Neural cell (in vitro differentiated cells): ENCODE measurements at regions not wholly inside any gene's neighbourhood (a gene's known extent, or its start where the extent isn't known, plus 50 kb on each side); places are given as distances from the start of the nearest gene placed in this dataset.

Experiments used
- H2AFZ ChIP-seq: fragments of 200-600, 300-800 bp; sonication (generic), shearing (Covaris generic); 2 replicates; pipeline ENCODE4 v1.6.0; 2014; ENCODE audit warnings: low read depth, mild to moderate bottlenecking, antibody characterized with exemption, low read length, moderate library complexity
- H3F3A ChIP-seq: fragments of 200-600 bp; shearing (Covaris generic); 2 replicates; pipeline ENCODE4 v1.6.1; 2016; ENCODE audit warnings: mild to moderate bottlenecking, moderate library complexity, mixed read lengths, antibody characterized with exemption, low read length; ENCODE audit not compliant: insufficient read depth, poor library complexity, severe bottlenecking
- H3K27ac ChIP-seq: fragments of 200-600, 300-800 bp; sonication (generic), shearing (Covaris generic); 2 replicates; pipeline ENCODE4 v1.5.1; 2014; ENCODE audit warnings: mild to moderate bottlenecking, low read length, moderate library complexity
- H3K27me3 ChIP-seq: fragments of 300-800, 200-600 bp; sonication (generic), shearing (Covaris generic); 2 replicates; pipeline ENCODE4 v1.6.0; 2014; ENCODE audit warnings: mild to moderate bottlenecking, low read depth, low read length, moderate library complexity; ENCODE audit not compliant: insufficient read depth
- H3K36me3 ChIP-seq: fragments of 300-800, 200-600 bp; sonication (generic), shearing (Covaris generic); 2 replicates; pipeline ENCODE4 v1.5.1; 2014; ENCODE audit warnings: mild to moderate bottlenecking, antibody characterized with exemption, low read length, moderate library complexity; ENCODE audit not compliant: insufficient read depth
- H3K4me2 ChIP-seq: fragments of 300-800, 200-600 bp; sonication (generic), shearing (Covaris generic); 2 replicates; pipeline ENCODE4 v1.6.0; 2014; ENCODE audit warnings: mild to moderate bottlenecking, low read length
- H3K4me3 ChIP-seq: fragments of 300-800, 200-600 bp; sonication (generic), shearing (Covaris generic); 2 replicates; pipeline ENCODE4 v1.5.1; 2014; ENCODE audit warnings: mild to moderate bottlenecking, low read length, moderate library complexity
- H3K79me2 ChIP-seq: fragments of 200-600 bp; shearing (Covaris generic); replicated peaks from 2 replicates; pipeline ENCODE4 v1.6.0; 2014; ENCODE audit warnings: mild to moderate bottlenecking, low read length, moderate library complexity; ENCODE audit not compliant: insufficient read depth
- H3K9ac ChIP-seq: fragments of 300-800, 200-600 bp; sonication (generic), shearing (Covaris generic); 2 replicates; pipeline ENCODE4 v1.6.1; 2016; ENCODE audit warnings: mild to moderate bottlenecking, low read length, mixed read lengths
- H3K9me2 ChIP-seq: fragments of 200-600 bp; shearing (Covaris generic); 2 replicates; pipeline ENCODE4 v1.6.1; 2016; ENCODE audit warnings: mild to moderate bottlenecking, low read length, mixed read lengths; ENCODE audit not compliant: insufficient read depth
- H3K9me3 ChIP-seq: fragments of 200-600, 300-800 bp; sonication (generic), shearing (Covaris generic); 2 replicates; pipeline ENCODE4 v1.6.1; 2016; ENCODE audit warnings: mild to moderate bottlenecking, mixed run types, low read length, moderate library complexity, mixed read lengths
- H4K20me1 ChIP-seq: fragments of 200-600 bp; shearing (Covaris generic); 2 replicates; pipeline ENCODE4 v1.6.1; 2016; ENCODE audit warnings: mild to moderate bottlenecking, mixed run types; ENCODE audit not compliant: insufficient read depth
- EP300 ChIP-seq: fragments of 450-650 bp; conservative IDR thresholded peaks from 2 replicates; pipeline ENCODE4 v1.6.1; 2014; ENCODE audit warnings: antibody characterized with exemption, mild to moderate bottlenecking, moderate library complexity; ENCODE audit not compliant: poor library complexity, severe bottlenecking
- EZH2 ChIP-seq: fragments of 200-600, 300-800 bp; shearing (Covaris generic), sonication (generic); IDR thresholded peaks from 2 replicates; pipeline ENCODE4 v1.6.1; 2014; ENCODE audit warnings: antibody characterized with exemption, low read length, borderline replicate concordance, mild to moderate bottlenecking; ENCODE audit not compliant: insufficient read depth, poor library complexity, severe bottlenecking
- MXI1 ChIP-seq: fragments of 450-650 bp; conservative IDR thresholded peaks from 2 replicates; pipeline ENCODE4 v1.6.1; 2014; ENCODE audit warnings: antibody characterized with exemption, mild to moderate bottlenecking; ENCODE audit not compliant: poor library complexity, severe bottlenecking
- POLR2AphosphoS5 ChIP-seq: IDR thresholded peaks from 2 replicates; pipeline ENCODE4 v1.6.1; 2012
- RAD21 ChIP-seq: fragments of 450-650 bp; conservative IDR thresholded peaks from 2 replicates; pipeline ENCODE4 v1.6.1; 2014; ENCODE audit warnings: antibody characterized with exemption, mild to moderate bottlenecking, moderate library complexity
- SMC3 ChIP-seq: fragments of 450-650 bp; conservative IDR thresholded peaks from 2 replicates; pipeline ENCODE4 v1.6.1; 2014; ENCODE audit warnings: antibody characterized with exemption, mild to moderate bottlenecking, moderate library complexity; ENCODE audit not compliant: poor library complexity
- TAF1 ChIP-seq: IDR thresholded peaks from 2 replicates; pipeline ENCODE4 v1.6.1; 2012; ENCODE audit warnings: low read depth
- TF ChIP-seq, protein P1 (sequence below): IDR thresholded peaks from 2 replicates; pipeline ENCODE4 v1.6.1; 2012; ENCODE audit warnings: borderline replicate concordance
- TF ChIP-seq, protein P2 (sequence below): fragments of 450-650 bp; IDR thresholded peaks from 2 replicates; pipeline ENCODE4 v1.5.1; 2014; ENCODE audit warnings: antibody characterized with exemption, mild to moderate bottlenecking, moderate library complexity; ENCODE audit not compliant: poor library complexity, severe bottlenecking

DNA sequence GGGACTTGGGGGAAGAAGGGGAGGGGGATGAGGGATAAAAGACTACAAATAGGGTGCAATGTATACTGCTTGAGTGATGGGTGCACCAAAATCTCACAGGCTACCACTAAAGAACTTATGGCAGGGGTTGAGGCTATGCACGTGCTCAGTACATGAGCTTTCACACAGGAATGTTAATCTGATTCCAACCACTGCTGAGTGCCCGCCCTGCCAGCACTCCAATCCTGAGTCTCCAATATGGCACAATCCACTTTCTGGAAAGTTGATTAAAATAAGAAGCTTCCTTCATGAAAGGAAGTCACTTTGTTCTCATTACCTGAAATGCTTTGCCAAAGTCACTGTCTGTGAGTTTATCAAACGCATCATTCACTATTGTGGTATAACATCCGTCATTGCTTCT, 463.0 kb downstream of the IRS2 start:
- Histone ChIP-seq H3K36me3 (no peaks in the 10 kb centered on the region), H3K9me3 (no peaks in the 10 kb centered on the region), H4K20me1 (no peaks in the 10 kb centered on the region), H3K9ac (no peak overlapping the region), H3K4me3 (no peak overlapping the region), H3K79me2 (no peaks in the 10 kb centered on the region), H3K4me2 (no peak overlapping the region), H3K9me2 (no peaks in the 10 kb centered on the region), H2AFZ (no peak overlapping the region), H3K27ac (no peak overlapping the region), H3K27me3 (no peaks in the 10 kb centered on the region), H3F3A (no peaks in the 10 kb centered on the region)
- TF ChIP-seq RAD21 (no peak), EP300 (no peak), SMC3 (no peak), POLR2AphosphoS5 (no peak), EZH2 (no peak), MXI1 (no peak), TAF1 (no peak)
- TF ChIP-seq, protein P1, sequence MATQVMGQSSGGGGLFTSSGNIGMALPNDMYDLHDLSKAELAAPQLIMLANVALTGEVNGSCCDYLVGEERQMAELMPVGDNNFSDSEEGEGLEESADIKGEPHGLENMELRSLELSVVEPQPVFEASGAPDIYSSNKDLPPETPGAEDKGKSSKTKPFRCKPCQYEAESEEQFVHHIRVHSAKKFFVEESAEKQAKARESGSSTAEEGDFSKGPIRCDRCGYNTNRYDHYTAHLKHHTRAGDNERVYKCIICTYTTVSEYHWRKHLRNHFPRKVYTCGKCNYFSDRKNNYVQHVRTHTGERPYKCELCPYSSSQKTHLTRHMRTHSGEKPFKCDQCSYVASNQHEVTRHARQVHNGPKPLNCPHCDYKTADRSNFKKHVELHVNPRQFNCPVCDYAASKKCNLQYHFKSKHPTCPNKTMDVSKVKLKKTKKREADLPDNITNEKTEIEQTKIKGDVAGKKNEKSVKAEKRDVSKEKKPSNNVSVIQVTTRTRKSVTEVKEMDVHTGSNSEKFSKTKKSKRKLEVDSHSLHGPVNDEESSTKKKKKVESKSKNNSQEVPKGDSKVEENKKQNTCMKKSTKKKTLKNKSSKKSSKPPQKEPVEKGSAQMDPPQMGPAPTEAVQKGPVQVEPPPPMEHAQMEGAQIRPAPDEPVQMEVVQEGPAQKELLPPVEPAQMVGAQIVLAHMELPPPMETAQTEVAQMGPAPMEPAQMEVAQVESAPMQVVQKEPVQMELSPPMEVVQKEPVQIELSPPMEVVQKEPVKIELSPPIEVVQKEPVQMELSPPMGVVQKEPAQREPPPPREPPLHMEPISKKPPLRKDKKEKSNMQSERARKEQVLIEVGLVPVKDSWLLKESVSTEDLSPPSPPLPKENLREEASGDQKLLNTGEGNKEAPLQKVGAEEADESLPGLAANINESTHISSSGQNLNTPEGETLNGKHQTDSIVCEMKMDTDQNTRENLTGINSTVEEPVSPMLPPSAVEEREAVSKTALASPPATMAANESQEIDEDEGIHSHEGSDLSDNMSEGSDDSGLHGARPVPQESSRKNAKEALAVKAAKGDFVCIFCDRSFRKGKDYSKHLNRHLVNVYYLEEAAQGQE, result no peak
- TF ChIP-seq, protein P2, sequence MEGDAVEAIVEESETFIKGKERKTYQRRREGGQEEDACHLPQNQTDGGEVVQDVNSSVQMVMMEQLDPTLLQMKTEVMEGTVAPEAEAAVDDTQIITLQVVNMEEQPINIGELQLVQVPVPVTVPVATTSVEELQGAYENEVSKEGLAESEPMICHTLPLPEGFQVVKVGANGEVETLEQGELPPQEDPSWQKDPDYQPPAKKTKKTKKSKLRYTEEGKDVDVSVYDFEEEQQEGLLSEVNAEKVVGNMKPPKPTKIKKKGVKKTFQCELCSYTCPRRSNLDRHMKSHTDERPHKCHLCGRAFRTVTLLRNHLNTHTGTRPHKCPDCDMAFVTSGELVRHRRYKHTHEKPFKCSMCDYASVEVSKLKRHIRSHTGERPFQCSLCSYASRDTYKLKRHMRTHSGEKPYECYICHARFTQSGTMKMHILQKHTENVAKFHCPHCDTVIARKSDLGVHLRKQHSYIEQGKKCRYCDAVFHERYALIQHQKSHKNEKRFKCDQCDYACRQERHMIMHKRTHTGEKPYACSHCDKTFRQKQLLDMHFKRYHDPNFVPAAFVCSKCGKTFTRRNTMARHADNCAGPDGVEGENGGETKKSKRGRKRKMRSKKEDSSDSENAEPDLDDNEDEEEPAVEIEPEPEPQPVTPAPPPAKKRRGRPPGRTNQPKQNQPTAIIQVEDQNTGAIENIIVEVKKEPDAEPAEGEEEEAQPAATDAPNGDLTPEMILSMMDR, result no peak

DNA sequence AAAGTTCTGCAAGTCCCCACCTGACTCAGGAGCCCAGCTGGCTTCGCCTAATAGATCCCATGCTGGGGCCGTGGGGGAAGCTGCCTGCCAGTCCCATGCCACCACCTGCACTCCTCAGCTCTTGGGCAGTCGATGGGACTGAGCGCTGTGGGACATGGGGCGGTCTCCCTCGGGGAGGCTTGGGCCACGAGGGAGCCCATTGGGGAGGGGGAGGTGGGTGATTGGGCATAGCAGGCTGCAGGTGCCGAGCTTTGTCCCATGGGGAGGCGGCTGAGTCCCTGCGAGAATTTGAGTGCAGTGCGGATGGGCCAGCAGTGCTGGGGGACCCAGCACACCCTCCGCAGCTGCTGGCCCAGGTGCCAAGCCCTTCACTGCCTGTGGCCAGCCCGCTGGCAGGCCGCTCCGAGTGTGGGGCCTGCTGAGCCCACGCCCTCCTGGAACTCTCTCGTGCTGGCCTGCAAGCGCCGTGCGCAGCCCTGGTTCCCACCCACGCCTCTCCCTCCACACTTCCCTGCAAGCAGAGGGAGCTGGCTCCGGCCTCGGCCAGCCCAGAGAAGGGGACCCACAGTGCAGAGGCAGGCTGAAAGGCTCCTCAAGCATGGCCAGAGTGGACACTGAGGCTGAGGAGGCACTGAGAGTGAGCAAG, 467.3 kb downstream of the IRS2 start:
- Histone ChIP-seq H3K9me2 (no peaks in the 10 kb centered on the region), H3K9ac (no peak overlapping the region), H3K79me2 (no peaks in the 10 kb centered on the region), H3K36me3 (no peaks in the 10 kb centered on the region), H3K4me2 (no peak overlapping the region), H4K20me1 (no peaks in the 10 kb centered on the region), H3K9me3 (no peaks in the 10 kb centered on the region), H3F3A (no peaks in the 10 kb centered on the region), H3K4me3 (no peak overlapping the region), H2AFZ (no peak overlapping the region), H3K27me3 (no peaks in the 10 kb centered on the region), H3K27ac (no peak overlapping the region)
- no peak for TF ChIP-seq EP300
- no peak for TF ChIP-seq TAF1
- no peak for TF ChIP-seq EZH2
- TF ChIP-seq, protein P2, result no peak
- TF ChIP-seq RAD21, result no peak
- no peak for TF ChIP-seq MXI1
- TF ChIP-seq POLR2AphosphoS5, result no peak
- TF ChIP-seq, protein P1, result no peak
- no peak for TF ChIP-seq SMC3
